AG04450 (cell line): ENCODE measurements at regions not wholly inside any gene's neighbourhood (a gene's known extent, or its start where the extent isn't known, plus 50 kb on each side); places are given as distances from the start of the nearest gene placed in this dataset.

Experiments used
- CTCF ChIA-PET: fragments of 300-600, 350-600 bp; formaldehyde crosslinking; extraction: SDS; loops from one replicate; lab custom pipeline; 2022; ENCODE audit warnings: antibody characterized with exemption, inconsistent platforms; lab: Charles Lee
- POLR2A ChIA-PET: fragments of 350-600 bp; formaldehyde crosslinking; extraction: SDS; loops from one replicate; lab custom pipeline; 2021; ENCODE audit warnings: antibody characterized with exemption, inconsistent platforms; lab: Yijun Ruan, JAX
- DNase-seq: peaks from one replicate; pipeline ENCODE4 v3.0.0-alpha.2; 2011; ENCODE audit warnings: low read depth, low spot score
- H3K27ac ChIP-seq: one replicate; pipeline ENCODE4 v1.5.1; 2012; ENCODE audit warnings: low read depth, low read length, control low read depth
- H3K27me3 ChIP-seq: one replicate; pipeline ENCODE4 v1.6.0; 2012; ENCODE audit warnings: low read length; ENCODE audit not compliant: control insufficient read depth, insufficient read depth
- H3K4me3 ChIP-seq: 2 replicates; pipeline ENCODE4 v1.5.1; 2011; ENCODE audit warnings: mild to moderate bottlenecking, low read depth, low read length, control low read depth
- H3K9me3 ChIP-seq: 2 replicates; pipeline ENCODE4 v1.5.1; 2012; ENCODE audit warnings: low read length; ENCODE audit not compliant: control insufficient read depth, insufficient read depth
- TF ChIP-seq, protein P1 (sequence below): IDR thresholded peaks from 2 replicates; pipeline ENCODE4 v1.5.1; 2011; ENCODE audit warnings: low read depth, low read length, control low read depth, inconsistent platforms

- Histone ChIP-seq H3K9me3 (peaks cover 19% of the 10 kb centered on the region; the same call in 1 of the 2 replicates), H3K27me3 (no peaks in the 10 kb centered on the region), H3K4me3 (no peak overlapping the region), H3K27ac (no peak overlapping the region)
- DNase-seq = no peak
- ChIA-PET CTCF (no interaction called here), POLR2A (no interaction called here)
- TF ChIP-seq, protein P1, sequence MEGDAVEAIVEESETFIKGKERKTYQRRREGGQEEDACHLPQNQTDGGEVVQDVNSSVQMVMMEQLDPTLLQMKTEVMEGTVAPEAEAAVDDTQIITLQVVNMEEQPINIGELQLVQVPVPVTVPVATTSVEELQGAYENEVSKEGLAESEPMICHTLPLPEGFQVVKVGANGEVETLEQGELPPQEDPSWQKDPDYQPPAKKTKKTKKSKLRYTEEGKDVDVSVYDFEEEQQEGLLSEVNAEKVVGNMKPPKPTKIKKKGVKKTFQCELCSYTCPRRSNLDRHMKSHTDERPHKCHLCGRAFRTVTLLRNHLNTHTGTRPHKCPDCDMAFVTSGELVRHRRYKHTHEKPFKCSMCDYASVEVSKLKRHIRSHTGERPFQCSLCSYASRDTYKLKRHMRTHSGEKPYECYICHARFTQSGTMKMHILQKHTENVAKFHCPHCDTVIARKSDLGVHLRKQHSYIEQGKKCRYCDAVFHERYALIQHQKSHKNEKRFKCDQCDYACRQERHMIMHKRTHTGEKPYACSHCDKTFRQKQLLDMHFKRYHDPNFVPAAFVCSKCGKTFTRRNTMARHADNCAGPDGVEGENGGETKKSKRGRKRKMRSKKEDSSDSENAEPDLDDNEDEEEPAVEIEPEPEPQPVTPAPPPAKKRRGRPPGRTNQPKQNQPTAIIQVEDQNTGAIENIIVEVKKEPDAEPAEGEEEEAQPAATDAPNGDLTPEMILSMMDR = no peak
These were observed 208.4 kb downstream of the MYCN start for GRCh38 chr2:16148632-16149348.

DNA sequence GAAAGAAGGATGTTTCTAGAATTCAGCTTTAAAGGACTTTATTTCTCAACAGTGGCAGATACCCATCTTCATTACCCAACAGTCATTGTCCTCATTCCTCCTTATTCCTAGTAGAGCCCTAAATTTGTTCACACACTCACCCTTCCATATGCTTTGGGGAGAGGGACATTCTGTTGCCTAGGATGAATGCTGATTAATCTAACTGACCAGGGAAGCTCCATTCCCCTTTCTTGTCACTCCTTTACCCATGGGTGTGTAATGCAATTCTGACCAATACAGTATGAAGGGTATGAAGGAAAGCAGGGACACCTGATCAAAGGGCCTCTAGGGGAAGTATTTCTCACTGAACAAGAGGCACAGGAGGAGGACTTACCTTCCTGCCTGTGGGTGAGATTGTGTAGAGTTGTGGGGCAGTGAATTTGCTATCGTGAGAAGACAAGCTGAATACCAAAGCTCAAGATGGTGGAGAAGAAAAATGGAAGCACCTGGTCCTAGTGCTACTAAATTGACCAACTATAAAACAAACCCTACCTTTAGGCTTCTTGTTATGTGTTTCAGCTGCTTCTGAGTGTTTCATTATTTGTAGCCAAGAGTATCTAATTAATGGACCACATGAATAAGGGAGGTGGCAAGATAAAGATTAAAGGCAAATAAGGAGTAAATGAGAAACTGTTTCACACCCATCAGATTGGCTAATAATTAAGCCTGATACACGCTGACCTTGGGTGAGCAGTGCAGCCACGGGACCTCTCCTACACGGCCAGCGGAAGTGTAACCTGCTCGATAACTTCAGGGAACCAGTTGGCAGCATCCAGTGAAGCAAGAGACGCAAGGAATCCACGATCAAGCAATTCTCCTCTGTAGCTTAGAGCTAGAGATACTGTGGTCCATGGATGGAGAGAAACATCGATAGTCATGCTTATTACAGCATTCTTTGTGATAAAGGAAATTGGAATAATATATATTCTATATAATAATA lies 202.3 kb downstream of the MYCN start:
- no peak overlapping the region for H3K27ac ChIP-seq
- POLR2A ChIA-PET = no interaction called here
- no peak overlapping the region for H3K4me3 ChIP-seq
- CTCF ChIA-PET = no interaction called here
- peaks cover 7% of the 10 kb centered on the region; the same call in 1 of the 2 replicates for H3K9me3 ChIP-seq
- no peaks in the 10 kb centered on the region for H3K27me3 ChIP-seq
- DNase-seq = no peak
- TF ChIP-seq, protein P1 = no peak

DNA sequence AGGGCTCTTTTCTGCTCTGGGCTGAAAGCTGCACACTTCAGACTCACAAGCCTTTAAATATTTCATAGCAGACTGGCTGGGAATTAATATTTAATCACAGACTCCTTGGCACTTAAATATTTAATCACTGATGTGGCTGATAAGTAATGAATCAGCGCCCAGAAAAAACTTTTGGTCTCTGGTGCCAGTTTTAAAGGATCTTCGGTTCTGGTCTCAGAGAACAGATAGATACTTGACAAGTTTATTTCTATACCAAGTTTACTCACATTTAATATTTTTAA lies 201.2 kb downstream of the MYCN start:
- no peak overlapping the region for H3K27ac ChIP-seq
- H3K4me3 ChIP-seq = no peak overlapping the region
- TF ChIP-seq, protein P1 = no peak
- peaks cover 10% of the 10 kb centered on the region; the same call in 1 of the 2 replicates for H3K9me3 ChIP-seq
- POLR2A ChIA-PET = no interaction called here
- no peak for DNase-seq
- CTCF ChIA-PET = no interaction called here
- no peaks in the 10 kb centered on the region for H3K27me3 ChIP-seq

- H3K27ac ChIP-seq = no peak overlapping the region
- no peaks in the 10 kb centered on the region for H3K27me3 ChIP-seq
- TF ChIP-seq, protein P1 = no peak
- H3K4me3 ChIP-seq = no peak overlapping the region
- CTCF ChIA-PET = no interaction called here
- H3K9me3 ChIP-seq = peaks cover 11% of the 10 kb centered on the region; the same call in 1 of the 2 replicates
- POLR2A ChIA-PET = no interaction called here
- no peak for DNase-seq
These were observed 200.7 kb downstream of the MYCN start for GRCh38 chr2:16140771-16141640.
